ENCODE measurements at regions not wholly inside any gene's neighbourhood (a gene's known extent, or its start where the extent isn't known, plus 50 kb on each side); places are given as distances from the start of the nearest gene placed in this dataset.
"Not testable (repeated sequence)": the region's sequence is repeated elsewhere in the genome, so short reads cannot be mapped to it uniquely, and the experiment has no call there.

DNA sequence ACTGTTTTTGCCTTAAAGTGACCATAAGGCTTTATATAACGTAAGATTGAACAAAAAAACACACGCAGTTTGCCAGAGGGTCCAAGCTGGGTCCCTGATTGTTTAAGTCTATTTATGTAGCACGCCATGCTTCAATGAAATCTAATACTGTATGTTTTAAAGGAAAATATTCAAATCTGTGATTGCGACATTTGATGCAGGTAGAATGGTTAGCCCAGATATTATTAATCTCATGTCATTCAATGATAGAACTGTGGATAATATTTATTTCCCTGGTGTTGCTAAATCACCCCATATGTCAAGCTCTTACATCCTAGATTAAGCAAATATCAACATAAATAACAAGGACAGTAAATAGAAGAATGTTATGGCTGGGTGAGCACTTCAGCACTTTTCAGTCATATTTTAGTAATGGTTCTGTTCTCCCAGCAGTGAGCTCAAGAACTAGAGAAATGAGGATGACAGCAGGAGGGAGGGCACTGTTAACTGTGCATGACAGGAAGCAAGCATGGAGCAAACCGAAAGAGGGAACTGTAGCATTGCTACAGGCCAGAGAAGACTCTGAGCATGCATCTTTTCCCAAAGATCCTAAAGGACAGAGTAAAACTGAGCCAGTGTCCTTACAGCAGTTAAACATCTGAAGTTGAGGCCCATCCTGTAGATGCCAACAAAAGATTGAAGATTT lies 465.7 kb upstream of the MGAT4C start:
- no peak for DNase-seq (ENCODE audit: extremely low read depth, low read depth)
- TF ChIP-seq, protein P1, sequence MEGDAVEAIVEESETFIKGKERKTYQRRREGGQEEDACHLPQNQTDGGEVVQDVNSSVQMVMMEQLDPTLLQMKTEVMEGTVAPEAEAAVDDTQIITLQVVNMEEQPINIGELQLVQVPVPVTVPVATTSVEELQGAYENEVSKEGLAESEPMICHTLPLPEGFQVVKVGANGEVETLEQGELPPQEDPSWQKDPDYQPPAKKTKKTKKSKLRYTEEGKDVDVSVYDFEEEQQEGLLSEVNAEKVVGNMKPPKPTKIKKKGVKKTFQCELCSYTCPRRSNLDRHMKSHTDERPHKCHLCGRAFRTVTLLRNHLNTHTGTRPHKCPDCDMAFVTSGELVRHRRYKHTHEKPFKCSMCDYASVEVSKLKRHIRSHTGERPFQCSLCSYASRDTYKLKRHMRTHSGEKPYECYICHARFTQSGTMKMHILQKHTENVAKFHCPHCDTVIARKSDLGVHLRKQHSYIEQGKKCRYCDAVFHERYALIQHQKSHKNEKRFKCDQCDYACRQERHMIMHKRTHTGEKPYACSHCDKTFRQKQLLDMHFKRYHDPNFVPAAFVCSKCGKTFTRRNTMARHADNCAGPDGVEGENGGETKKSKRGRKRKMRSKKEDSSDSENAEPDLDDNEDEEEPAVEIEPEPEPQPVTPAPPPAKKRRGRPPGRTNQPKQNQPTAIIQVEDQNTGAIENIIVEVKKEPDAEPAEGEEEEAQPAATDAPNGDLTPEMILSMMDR (IDR thresholded peaks at IDR 0.05; ENCODE audit: low read depth, low read length, missing control alignments) = no peak
- H3K4me3 ChIP-seq (replicated peaks; ENCODE audit: low read depth, low read length) = no peak overlapping the region

- TF ChIP-seq, protein P1 (IDR thresholded peaks at IDR 0.05; ENCODE audit: low read depth, low read length, missing control alignments) = no peak
- no peak overlapping the region for H3K4me3 ChIP-seq (replicated peaks; ENCODE audit: low read depth, low read length)
- no peak for DNase-seq (ENCODE audit: extremely low read depth, low read depth)
These were observed 463.2 kb upstream of the MGAT4C start for GRCh38 chr12:86719381-86719780.

DNA sequence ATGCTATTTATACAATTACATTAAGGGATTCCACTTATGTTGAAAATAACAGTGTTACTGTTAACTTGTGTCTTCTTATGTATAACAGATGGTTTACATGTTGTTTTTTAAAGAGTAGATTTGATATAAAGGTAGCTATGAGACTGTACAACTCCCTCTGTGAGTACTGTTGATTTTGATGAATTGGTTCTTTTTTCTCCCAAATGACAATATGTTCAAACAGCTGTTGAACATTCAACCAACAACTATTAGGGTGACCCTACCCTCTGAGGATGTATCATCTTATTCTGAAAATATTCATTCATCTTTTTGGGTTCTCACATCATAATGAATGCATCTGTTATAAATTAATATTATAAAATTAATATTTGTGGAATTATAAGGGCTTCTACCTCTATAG lies 456.9 kb upstream of the MGAT4C start:
- TF ChIP-seq, protein P1 (IDR thresholded peaks at IDR 0.05; ENCODE audit: low read depth, low read length, missing control alignments) = no peak
- H3K4me3 ChIP-seq (replicated peaks; ENCODE audit: low read depth, low read length) = no peak overlapping the region
- no peak for DNase-seq (ENCODE audit: extremely low read depth, low read depth)

GRCh38 chr12:86712425-86712843 lies 456.2 kb upstream of the MGAT4C start:
- peak; percentile 94 for DNase-seq (ENCODE audit: extremely low read depth, low read depth)
- H3K4me3 ChIP-seq (replicated peaks; ENCODE audit: low read depth, low read length) = no peak overlapping the region
- TF ChIP-seq, protein P1 (IDR thresholded peaks at IDR 0.05; ENCODE audit: low read depth, low read length, missing control alignments) = no peak

DNA sequence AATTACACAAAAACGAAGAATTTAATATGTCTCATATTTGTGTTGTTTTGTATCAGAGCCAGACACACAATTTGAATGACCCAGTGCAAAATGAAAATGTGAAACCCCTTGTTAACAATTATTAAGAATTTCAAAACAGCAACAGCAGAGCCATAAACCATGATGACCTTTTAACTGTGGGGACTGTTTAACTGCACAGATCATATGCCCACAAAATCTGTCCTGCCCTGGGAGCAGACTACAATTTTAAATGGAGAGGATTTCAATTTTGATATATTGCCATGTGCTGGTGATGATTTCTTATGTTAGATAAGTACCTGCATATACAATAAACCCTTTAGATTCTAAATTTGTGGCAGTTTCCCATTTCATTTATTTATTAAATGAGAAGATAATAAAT lies 455.5 kb upstream of the MGAT4C start:
- DNase-seq (ENCODE audit: extremely low read depth, low read depth) = no peak
- TF ChIP-seq, protein P1 (IDR thresholded peaks at IDR 0.05; ENCODE audit: low read depth, low read length, missing control alignments) = no peak
- H3K4me3 ChIP-seq (replicated peaks; ENCODE audit: low read depth, low read length) = no peak overlapping the region

- TF ChIP-seq, protein P1 (IDR thresholded peaks at IDR 0.05; ENCODE audit: low read depth, low read length, missing control alignments) = no peak
- no peak overlapping the region for H3K4me3 ChIP-seq (replicated peaks; ENCODE audit: low read depth, low read length)
- DNase-seq (ENCODE audit: extremely low read depth, low read depth) = no peak
These were observed 453.9 kb upstream of the MGAT4C start for GRCh38 chr12:86710109-86710508.

DNA sequence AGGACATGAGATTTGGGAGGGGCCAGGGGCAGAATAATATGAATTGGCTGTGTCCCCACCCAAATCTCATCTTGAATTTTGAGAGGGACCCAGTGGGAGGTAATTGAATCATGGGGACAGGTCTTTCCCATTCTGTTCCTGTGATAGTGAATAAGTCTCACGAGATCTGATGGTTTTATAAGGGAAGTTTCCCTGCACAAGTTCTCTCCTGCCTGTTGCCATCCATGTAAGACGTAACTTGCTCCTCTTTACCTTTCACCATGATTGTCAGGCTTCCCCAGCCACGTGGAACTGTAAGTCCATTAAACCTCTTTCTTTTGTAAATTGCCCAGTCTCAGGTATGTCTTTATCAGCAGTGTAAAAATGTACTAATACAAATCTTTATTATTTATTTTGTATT lies 452.8 kb upstream of the MGAT4C start:
- not testable (repeated sequence) for H3K4me3 ChIP-seq (replicated peaks; ENCODE audit: low read depth, low read length); DNase-seq (ENCODE audit: extremely low read depth, low read depth)

Data from HFF-Myc (cell line).